ENCODE measurements at regions not wholly inside any gene's neighbourhood (a gene's known extent, or its start where the extent isn't known, plus 50 kb on each side); places are given as distances from the start of the nearest gene placed in this dataset.

DNA sequence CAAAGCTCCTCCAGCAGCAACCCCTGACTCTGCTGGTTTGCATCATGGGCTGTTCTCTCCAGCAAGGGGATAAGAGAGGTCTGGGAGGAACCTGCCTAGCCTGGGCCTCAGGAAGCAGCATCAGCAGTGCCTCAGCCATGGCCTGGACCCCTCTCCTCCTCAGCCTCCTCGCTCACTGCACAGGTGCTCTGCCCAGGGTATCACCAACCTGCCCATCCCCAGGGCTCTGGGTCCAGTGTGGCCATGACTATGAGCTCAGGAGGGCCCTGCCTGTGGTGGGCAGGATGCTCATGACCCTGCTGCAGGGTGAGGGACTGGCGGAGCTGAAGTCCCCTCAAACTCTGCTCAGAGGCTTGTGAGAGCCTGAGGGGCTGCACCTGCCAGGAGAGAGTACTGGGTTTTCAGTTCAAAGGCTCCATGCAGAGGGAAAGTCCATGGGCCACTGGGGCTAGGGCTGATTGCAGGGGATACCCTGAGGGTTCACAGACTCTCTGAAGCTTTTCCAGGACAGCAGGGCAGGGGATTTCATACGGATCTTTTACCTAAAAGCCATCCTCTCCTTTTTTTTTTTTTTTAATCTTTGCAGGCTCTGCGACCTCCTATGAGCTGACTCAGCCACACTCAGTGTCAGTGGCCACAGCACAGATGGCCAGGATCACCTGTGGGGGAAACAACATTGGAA lies 115.8 kb upstream of the IGLL5 start:
- BruUV-seq (replicated peaks) = no TSS peak
- H3K4me3 ChIP-seq (replicated peaks in 1 of 3; ENCODE audit: insufficient read depth in 1 of 3, low read depth in 2 of 3, low read length in 3 of 3) = no peak overlapping the region
- no peak overlapping the region for H3K4me2 ChIP-seq (ENCODE audit: low read depth, low read length)
- TF ChIP-seq ZFP36L1 (CRISPR knock-in tag; IDR thresholded peaks at IDR 0.05) (no peak), ZNF883 (CRISPR knock-in tag; IDR thresholded peaks at IDR 0.05; ENCODE audit: not compliant biosample characterization) (no peak), XBP1 (CRISPR knock-in tag; IDR thresholded peaks at IDR 0.05) (no peak), TGIF2 (CRISPR knock-in tag; IDR thresholded peaks at IDR 0.05) (no peak), MED13 (CRISPR knock-in tag; IDR thresholded peaks at IDR 0.05) (no peak), TAF1 (CRISPR knock-in tag; IDR thresholded peaks at IDR 0.05) (no peak), SP4 (CRISPR knock-in tag; IDR thresholded peaks at IDR 0.05) (no peak), ZEB1 (IDR thresholded peaks at IDR 0.05; ENCODE audit: insufficient replicate concordance, low read depth) (no peak)
- TF ChIP-seq, protein P1, sequence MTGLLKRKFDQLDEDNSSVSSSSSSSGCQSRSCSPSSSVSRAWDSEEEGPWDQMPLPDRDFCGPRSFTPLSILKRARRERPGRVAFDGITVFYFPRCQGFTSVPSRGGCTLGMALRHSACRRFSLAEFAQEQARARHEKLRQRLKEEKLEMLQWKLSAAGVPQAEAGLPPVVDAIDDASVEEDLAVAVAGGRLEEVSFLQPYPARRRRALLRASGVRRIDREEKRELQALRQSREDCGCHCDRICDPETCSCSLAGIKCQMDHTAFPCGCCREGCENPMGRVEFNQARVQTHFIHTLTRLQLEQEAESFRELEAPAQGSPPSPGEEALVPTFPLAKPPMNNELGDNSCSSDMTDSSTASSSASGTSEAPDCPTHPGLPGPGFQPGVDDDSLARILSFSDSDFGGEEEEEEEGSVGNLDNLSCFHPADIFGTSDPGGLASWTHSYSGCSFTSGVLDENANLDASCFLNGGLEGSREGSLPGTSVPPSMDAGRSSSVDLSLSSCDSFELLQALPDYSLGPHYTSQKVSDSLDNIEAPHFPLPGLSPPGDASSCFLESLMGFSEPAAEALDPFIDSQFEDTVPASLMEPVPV (CRISPR knock-in tag; IDR thresholded peaks at IDR 0.05) = no peak
- FAIRE-seq (no peak), ATAC-seq (no peak), DNase-seq (ENCODE audit: low spot score) (no peak)
- H3K4me1 ChIP-seq (ENCODE audit: insufficient read depth, low read length) = no peaks in the 10 kb centered on the region
- H3K9ac ChIP-seq (ENCODE audit: insufficient read depth, low read depth, low read length) = no peak overlapping the region
- 0% methylated on average over 3 of the region's 4 CpGs for WGBS (ENCODE audit: low lambda C conversion rate)
- intact Hi-C loops (cut with micrococcal nuclease; ENCODE audit: unreplicated experiment) = no loop called here
- H3K36me3 ChIP-seq (replicated peaks in 1 of 2; ENCODE audit: control insufficient read depth in 1 of 2, insufficient read depth in 2 of 2, low read length in 2 of 2) = no peaks in the 10 kb centered on the region
- H4K20me1 ChIP-seq (ENCODE audit: insufficient read depth, low read length) = no peaks in the 10 kb centered on the region
- ChIA-PET POLR2A (no interaction called here), CTCF (ENCODE audit: low intra/inter-chr PET ratio, low total read pairs) (no interaction called here)
- in situ Hi-C loops (cut with HindIII; ENCODE audit: extremely low pct_ligation_motif_present, low pct_unique_long_range_greater_than_20kb) = no loop called here
- H3K27me3 ChIP-seq (ENCODE audit: control insufficient read depth in 1 of 2, insufficient read depth in 2 of 2, low read length in 2 of 2) = peaks cover 4 to 11% of the 10 kb centered on the region in 2 experiments; a peak in 3 of 5 replicates
- H3K27ac ChIP-seq (ENCODE audit: extremely low read length, insufficient read depth, low read length) = no peak overlapping the region
- no peak overlapping the region for H2AFZ ChIP-seq (ENCODE audit: low read length)
- H3K79me2 ChIP-seq (ENCODE audit: insufficient read depth, low read length) = no peaks in the 10 kb centered on the region
- H3K9me3 ChIP-seq (ENCODE audit: low read length) = no peaks in the 10 kb centered on the region

Data from HepG2 (cell line).